OCI-LY7 (cell line): ENCODE measurements at regions not wholly inside any gene's neighbourhood (a gene's known extent, or its start where the extent isn't known, plus 50 kb on each side); places are given as distances from the start of the nearest gene placed in this dataset.

Experiments used
- BruUV-seq: library from RNA; stranded (reverse); fragments of 400-500 nt; replicated peaks from 2 replicates; lab custom pipeline; 2021; lab: Mats Ljungman, UMichigan
- CTCF ChIA-PET: fragments of 300-600 bp; sonication (Branson Sonifier 250); formaldehyde crosslinking; loops from one replicate; lab custom pipeline; 2022; ENCODE audit warnings: antibody characterized with exemption; ENCODE audit not compliant: unreplicated experiment; lab: Charles Lee
- POLR2A ChIA-PET: fragments of 300-600 bp; sonication (Branson Sonifier 250); formaldehyde crosslinking; loops from one replicate; lab custom pipeline; 2022; ENCODE audit warnings: antibody characterized with exemption; lab: Charles Lee
- DNase-seq: peaks from one replicate; pipeline ENCODE4 v3.0.0-alpha.2; 2015; ENCODE audit warnings: low spot score
- H2AFZ ChIP-seq: fragments of 200-600 bp; sonication (generic), shearing (Covaris generic); 2 replicates; pipeline ENCODE4 v1.6.1; 2014; ENCODE audit warnings: mild to moderate bottlenecking, antibody characterized with exemption, low read length, moderate library complexity
- H3K27ac ChIP-seq: fragments of 200-600 bp; sonication (generic); 2 replicates; pipeline ENCODE4 v1.5.1; 2014; ENCODE audit warnings: mixed run types, low read depth, mild to moderate bottlenecking, moderate library complexity, low read length, inconsistent platforms; ENCODE audit not compliant: poor library complexity, severe bottlenecking
- H3K36me3 ChIP-seq: fragments of 200-600 bp; sonication (generic); 2 replicates; pipeline ENCODE4 v1.6.1; 2014; ENCODE audit warnings: mild to moderate bottlenecking, antibody characterized with exemption, low read length, moderate library complexity, mixed read lengths; ENCODE audit not compliant: insufficient read depth
- H3K4me1 ChIP-seq: fragments of 200-600 bp; sonication (generic); 2 replicates; pipeline ENCODE4 v1.5.1; 2014; ENCODE audit warnings: mild to moderate bottlenecking, low read length; ENCODE audit not compliant: insufficient read depth, poor library complexity, severe bottlenecking
- H3K4me2 ChIP-seq: fragments of 200-600 bp; sonication (generic); 2 replicates; pipeline ENCODE4 v1.6.1; 2014; ENCODE audit warnings: mild to moderate bottlenecking, low read length
- H3K4me3 ChIP-seq: fragments of 200-600 bp; sonication (generic); 2 replicates; pipeline ENCODE4 v1.5.1; 2014; ENCODE audit warnings: mild to moderate bottlenecking, low read depth, low read length; ENCODE audit not compliant: poor library complexity, severe bottlenecking
- H3K79me2 ChIP-seq: fragments of 200-600 bp; sonication (generic); 2 replicates; pipeline ENCODE4 v1.6.1; 2016; ENCODE audit warnings: low read depth, mild to moderate bottlenecking, low read length, moderate library complexity, mixed read lengths; ENCODE audit not compliant: insufficient read depth
- H3K9me2 ChIP-seq: fragments of 200-600 bp; sonication (generic); 2 replicates; pipeline ENCODE4 v1.6.1; 2016; ENCODE audit warnings: mild to moderate bottlenecking, low read length, mixed read lengths; ENCODE audit not compliant: insufficient read depth
- H3K9me3 ChIP-seq: fragments of 200-600 bp; sonication (generic); 2 replicates; pipeline ENCODE4 v1.6.1; 2014; ENCODE audit warnings: mild to moderate bottlenecking, mixed run types, low read length, mixed read lengths
- H4K20me1 ChIP-seq: fragments of 200-600 bp; sonication (generic); 2 replicates; pipeline ENCODE4 v1.6.1; 2014; ENCODE audit warnings: mild to moderate bottlenecking, antibody characterized with exemption, low read length, moderate library complexity, mixed read lengths; ENCODE audit not compliant: insufficient read depth
- EZH2phosphoT487 ChIP-seq: fragments of 200-600 bp; sonication (generic); IDR thresholded peaks from 2 replicates; pipeline ENCODE4 v1.6.1; 2018; ENCODE audit warnings: low read depth, borderline replicate concordance, mild to moderate bottlenecking, mixed run types, antibody characterized with exemption, low read length, moderate library complexity, mixed read lengths
- intact Hi-C: fragments of 100-400 bp; cut with micrococcal nuclease; formaldehyde crosslinking; loops from one replicate; pipeline ENCODE4 v1.10.0; 2022; ENCODE audit not compliant: unreplicated experiment
- TF ChIP-seq, protein P1 (sequence below): fragments of 200-600 bp; sonication (generic); conservative IDR thresholded peaks from 2 replicates; pipeline ENCODE4 v1.5.1; 2014; ENCODE audit warnings: mild to moderate bottlenecking, antibody characterized with exemption, low read length, moderate library complexity, mixed read lengths

DNA sequence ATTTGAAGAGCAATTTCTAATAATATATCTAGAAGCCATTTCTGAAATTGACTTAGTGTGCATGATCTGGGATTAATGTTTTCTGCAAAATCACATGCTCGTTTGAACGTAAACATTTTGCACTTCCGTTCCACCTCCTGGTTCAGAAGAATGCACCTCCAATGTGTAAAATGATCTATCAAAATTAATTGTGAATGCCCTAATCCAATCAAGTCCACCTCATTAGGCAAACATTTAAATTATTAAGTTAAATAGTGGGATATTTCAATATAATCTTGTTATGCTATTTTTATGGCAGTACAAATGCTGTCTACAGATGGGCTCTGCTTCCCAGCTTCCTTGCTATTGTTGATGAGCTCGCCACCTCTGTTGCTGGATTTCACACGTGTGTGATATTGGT is 542.5 kb downstream of the INSC start:
- no peaks in the 10 kb centered on the region for H3K9me3 ChIP-seq
- BruUV-seq = no TSS peak

DNA sequence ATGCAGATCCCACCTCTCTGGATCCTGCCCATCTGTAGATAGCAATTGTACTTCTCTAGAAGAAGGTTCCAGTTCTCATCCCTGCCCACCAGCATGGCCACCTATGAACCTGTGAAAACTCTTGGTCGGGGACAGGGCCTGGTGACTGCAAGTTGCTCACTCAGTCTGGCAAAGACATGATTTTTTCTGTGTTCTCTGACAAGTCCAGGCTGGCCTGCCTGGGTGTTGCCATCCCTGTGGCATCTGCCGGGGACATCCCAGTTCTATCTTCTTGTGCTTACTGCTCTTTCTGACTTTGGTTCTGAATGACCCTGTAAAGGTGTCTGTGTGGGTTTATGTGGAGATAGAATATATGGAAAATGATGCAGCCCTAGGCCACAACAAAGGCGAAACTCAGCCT is 545.8 kb downstream of the INSC start:
- CTCF ChIA-PET = no interaction called here
- Histone ChIP-seq H2AFZ (no peak overlapping the region), H3K36me3 (no peaks in the 10 kb centered on the region), H3K4me1 (no peaks in the 10 kb centered on the region), H3K4me3 (no peak overlapping the region), H3K9me3 (no peaks in the 10 kb centered on the region), H3K9me2 (no peaks in the 10 kb centered on the region), H4K20me1 (no peaks in the 10 kb centered on the region), H3K79me2 (no peaks in the 10 kb centered on the region), H3K4me2 (no peak overlapping the region), H3K27ac (no peak overlapping the region)
- no peak for TF ChIP-seq EZH2phosphoT487
- TF ChIP-seq, protein P1, sequence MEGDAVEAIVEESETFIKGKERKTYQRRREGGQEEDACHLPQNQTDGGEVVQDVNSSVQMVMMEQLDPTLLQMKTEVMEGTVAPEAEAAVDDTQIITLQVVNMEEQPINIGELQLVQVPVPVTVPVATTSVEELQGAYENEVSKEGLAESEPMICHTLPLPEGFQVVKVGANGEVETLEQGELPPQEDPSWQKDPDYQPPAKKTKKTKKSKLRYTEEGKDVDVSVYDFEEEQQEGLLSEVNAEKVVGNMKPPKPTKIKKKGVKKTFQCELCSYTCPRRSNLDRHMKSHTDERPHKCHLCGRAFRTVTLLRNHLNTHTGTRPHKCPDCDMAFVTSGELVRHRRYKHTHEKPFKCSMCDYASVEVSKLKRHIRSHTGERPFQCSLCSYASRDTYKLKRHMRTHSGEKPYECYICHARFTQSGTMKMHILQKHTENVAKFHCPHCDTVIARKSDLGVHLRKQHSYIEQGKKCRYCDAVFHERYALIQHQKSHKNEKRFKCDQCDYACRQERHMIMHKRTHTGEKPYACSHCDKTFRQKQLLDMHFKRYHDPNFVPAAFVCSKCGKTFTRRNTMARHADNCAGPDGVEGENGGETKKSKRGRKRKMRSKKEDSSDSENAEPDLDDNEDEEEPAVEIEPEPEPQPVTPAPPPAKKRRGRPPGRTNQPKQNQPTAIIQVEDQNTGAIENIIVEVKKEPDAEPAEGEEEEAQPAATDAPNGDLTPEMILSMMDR = no peak
- BruUV-seq = no TSS peak
- intact Hi-C loops = no loop called here
- POLR2A ChIA-PET = no interaction called here
- no peak for DNase-seq

More for the DNA sequence above, 542.5 kb downstream of the INSC start:
- Histone ChIP-seq H3K79me2 (no peaks in the 10 kb centered on the region), H3K27ac (no peak overlapping the region), H3K4me2 (no peak overlapping the region), H4K20me1 (no peaks in the 10 kb centered on the region), H2AFZ (no peak overlapping the region), H3K4me3 (no peak overlapping the region), H3K4me1 (no peaks in the 10 kb centered on the region), H3K9me2 (no peaks in the 10 kb centered on the region), H3K36me3 (no peaks in the 10 kb centered on the region)
- ChIA-PET CTCF (no interaction called here), POLR2A (no interaction called here)
- no peak for DNase-seq
- intact Hi-C loops = no loop called here
- TF ChIP-seq, protein P1 = no peak
- TF ChIP-seq EZH2phosphoT487 = no peak

DNA sequence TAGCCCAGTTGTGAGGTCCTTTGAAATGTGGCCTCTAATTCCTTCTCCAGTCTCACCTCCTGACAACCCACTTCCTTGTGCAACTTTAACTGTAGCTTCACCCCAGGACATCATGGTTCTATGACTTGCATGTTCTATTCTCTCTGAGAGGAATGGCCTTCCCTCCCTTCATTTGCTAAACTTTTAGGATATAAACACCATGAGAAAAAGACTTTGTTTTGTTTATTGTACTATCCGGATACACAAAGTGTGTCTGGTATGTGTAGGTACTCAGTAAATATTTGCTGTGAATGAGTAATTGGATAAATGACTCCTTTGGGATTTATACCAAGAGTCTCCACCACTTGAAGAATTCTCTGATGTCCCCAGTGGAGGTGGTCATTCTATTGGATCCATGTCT is 547.6 kb downstream of the INSC start:
- TF ChIP-seq EZH2phosphoT487 = no peak
- TF ChIP-seq, protein P1 = no peak
- no TSS peak for BruUV-seq
- Histone ChIP-seq H3K4me2 (no peak overlapping the region), H3K9me2 (no peaks in the 10 kb centered on the region), H3K79me2 (no peaks in the 10 kb centered on the region), H3K4me1 (no peaks in the 10 kb centered on the region), H2AFZ (no peak overlapping the region), H3K4me3 (no peak overlapping the region), H3K9me3 (no peaks in the 10 kb centered on the region), H4K20me1 (no peaks in the 10 kb centered on the region), H3K27ac (no peak overlapping the region), H3K36me3 (no peaks in the 10 kb centered on the region)
- DNase-seq = no peak
- ChIA-PET CTCF (no interaction called here), POLR2A (no interaction called here)
- intact Hi-C loops = no loop called here
